Left forelimb (tissue), 1 donor: ENCODE measurements at regions not wholly inside any gene's neighbourhood (a gene's known extent, or its start where the extent isn't known, plus 50 kb on each side); places are given as distances from the start of the nearest gene placed in this dataset.

ENCODE experiments used
- DNase-seq: peaks from one replicate; pipeline ENCODE4 v3.0.0-alpha.2; 2018; ENCODE audit warnings: low spot score

GRCh38 chr17:45680360-45680759, 103.8 kb upstream of the CRHR1 start:
- no peak for DNase-seq

GRCh38 chr17:45681706-45682105, 102.4 kb upstream of the CRHR1 start:
- DNase-seq, result no peak

DNA sequence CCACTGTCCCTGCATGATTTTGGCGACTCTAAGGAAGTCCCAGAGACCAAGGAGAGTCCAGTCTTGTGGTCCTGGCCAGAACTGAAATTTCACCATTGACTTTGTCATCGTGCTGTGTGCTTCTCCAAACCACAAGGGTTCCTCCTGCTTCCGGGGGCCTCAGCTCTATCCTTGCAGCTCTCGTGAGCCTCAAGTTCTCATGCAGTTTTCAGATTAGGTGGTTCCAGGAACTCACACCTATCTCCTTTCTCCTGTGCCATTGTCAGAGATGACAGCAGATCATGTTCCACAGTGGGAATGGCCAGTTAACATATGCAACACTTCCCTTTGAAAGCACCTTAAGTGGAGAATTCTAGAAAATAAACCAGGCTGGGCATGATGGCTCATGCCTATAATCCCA, 97.9 kb upstream of the CRHR1 start:
- no peak for DNase-seq

DNA sequence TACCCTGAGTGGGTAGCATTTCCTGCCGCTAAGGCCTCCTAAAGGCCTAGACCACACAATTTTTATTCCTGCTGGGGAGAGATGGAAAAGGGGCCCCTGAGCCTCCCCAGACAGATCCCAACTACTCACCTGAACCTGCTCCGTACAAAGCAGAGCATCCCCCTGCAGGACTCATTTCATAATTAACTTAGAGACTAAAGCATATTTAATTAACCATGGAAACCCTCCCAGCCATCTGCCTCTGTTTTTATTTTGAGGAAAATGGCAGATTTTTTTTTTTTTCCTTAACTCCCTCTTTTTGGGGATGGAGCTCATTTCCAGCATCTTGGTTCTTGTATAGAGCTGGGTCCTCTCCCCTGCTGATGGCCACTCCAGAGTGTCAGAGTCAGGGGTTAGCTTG, 96.5 kb upstream of the CRHR1 start:
- no peak for DNase-seq

GRCh38 chr17:45688353-45688752, 95.8 kb upstream of the CRHR1 start:
- no peak for DNase-seq

- no peak for DNase-seq
Observed at GRCh38 chr17:45688820-45689219, 95.3 kb upstream of the CRHR1 start.

DNA sequence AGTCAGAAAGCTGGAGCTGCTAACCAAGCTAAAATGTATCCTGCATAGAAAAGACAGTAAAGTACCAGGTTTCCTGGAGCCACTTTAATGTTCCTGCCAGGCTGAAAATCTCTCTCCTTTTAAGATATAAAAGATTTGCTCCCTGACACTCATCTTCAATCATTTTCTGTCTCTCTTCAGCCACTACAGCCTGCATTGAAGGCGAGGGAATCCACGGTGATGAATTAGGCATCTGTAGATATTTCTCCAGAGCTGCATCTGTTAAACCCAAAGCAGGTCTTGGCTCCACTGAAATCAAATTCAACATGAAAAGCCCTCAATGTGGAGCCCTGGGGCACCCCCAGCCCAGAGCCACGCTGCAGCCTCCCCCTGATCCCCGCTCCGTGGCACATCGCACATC, 94.7 kb upstream of the CRHR1 start:
- DNase-seq, result no peak

- DNase-seq, result no peak
Observed at GRCh38 chr17:45690625-45691275, 93.4 kb upstream of the CRHR1 start.

DNA sequence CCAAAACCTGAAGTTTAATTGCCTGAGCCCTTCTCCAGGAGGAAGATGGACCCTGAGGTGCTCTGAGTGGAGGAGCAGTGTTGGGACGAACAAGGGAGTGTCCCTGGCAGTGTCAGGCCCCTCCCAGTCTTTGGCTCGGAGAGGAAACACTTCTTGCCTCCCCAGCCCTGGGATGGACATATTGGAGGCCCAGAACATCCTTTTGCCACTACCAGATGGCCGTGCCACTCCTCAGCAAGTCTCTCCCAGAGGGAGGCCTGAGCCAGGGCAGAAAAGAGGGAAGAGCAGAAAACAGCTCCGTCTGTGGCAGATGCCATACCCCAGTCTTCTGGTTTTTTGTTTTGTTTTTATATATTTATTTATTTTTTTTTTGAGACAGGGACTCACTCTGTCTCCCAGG, 91.5 kb upstream of the CRHR1 start:
- no peak for DNase-seq

- DNase-seq, result no peak
Observed at GRCh38 chr17:45693792-45694191, 90.3 kb upstream of the CRHR1 start.

DNA sequence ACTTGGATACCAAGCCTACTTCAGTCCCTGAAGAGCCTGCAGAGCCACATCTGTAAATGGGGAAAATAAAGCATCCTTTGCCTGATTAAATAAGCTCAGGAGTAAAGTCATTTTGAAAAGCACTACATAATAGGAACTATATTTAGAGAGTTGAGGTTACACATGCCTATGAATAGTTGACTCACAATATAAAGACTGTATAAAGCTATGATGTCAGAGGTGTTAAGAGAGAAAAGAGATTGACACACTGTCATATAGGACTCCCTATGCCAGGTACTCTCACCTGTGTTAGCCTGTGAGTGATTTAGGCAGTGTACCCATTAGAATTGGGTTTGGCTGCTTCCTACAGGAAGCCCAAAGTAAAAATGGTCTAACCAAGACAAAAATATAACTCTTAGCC, 87.7 kb upstream of the CRHR1 start:
- no peak for DNase-seq

DNA sequence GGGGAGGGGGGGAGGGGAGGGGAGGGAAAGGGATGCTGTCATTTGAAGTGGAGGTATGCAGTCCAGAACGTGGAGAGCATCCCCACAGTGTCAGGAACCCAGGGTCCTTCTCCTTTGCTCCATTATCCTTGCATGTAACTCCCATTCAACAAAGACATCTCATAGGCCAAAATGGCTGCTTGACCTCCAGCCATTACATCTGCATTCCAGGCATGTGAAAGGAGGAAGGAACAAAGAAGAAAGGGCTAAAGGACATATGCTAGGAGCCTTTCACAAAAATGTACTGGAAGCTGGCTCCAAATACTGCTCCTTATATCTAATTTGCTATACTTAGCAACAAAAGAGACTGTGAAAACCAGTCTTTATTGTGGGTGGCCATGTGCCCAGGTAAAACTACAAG, 87.0 kb upstream of the CRHR1 start:
- DNase-seq, result no peak

DNA sequence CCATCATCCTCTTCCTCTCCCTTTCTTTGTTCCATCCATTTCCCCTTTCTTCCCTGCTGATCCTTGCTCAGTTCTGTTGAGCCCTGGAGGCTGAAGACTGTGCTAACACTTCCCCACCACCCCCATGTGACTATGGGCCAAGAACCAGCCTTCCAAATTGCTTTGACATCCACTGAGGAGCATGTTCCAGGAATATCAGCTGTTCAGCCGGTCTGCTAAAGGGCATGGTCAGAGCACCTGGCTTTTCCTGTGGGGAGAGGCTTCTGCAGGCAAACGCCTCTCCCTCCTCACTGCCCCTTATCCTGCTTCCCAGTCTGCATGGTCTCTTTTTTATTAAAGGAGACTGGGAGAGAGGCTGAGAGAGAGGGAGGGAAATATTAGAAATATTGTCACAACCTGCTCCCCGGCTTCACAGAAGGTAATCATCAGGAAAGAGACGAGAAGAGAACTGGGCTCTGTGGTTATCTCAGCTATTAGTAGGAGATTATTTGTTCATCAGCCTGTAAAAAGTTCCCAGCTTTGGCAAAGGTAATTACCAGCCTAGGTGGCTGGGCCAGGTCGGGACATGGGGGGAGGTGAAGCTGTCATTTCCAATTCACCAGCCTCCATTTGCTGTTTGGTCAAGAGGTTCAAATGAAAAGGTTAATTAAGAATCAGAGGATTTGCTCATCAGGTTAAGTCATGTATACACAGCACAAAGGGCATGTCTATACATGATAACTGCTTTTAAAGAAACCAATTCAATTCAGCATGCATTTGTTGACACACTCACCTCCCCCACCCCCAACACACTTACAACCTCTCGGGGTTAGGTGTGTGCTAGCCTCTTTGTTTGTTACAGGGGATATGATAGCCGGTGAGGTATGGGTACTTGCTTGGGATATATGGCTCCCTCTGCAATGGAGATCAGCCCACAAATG, 83.7 kb upstream of the CRHR1 start:
- no peak for DNase-seq

DNA sequence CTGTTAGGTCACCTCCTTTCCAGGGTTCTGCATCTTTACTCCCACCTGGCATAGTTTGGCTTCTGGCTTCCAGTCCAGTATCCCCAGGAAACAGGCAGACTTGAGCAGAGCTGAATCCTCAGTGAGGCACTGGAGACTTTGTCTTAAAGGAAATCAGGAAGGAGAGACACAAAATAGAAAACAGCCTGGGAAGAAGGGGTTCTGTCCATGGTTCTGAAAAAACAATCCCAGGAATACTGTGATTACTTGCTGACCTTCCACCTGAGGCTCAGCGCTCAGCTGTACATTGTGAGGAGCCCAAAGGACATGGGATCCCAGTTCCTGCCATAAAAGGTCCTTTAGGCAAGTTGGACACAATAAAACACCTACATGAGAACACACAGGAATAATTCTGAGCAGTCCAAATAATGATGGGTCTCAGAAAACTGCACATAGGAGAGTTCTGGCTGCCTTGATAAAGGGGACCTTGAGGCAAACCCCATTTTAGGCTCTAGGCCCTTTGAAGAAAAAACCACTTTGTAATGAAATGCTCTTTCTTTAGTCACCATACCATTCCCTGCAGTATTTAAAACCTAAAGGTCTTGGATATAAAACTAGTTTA, 81.4 kb upstream of the CRHR1 start:
- DNase-seq, result no peak

- no peak for DNase-seq
Observed at GRCh38 chr17:45703348-45703747, 80.8 kb upstream of the CRHR1 start.

DNA sequence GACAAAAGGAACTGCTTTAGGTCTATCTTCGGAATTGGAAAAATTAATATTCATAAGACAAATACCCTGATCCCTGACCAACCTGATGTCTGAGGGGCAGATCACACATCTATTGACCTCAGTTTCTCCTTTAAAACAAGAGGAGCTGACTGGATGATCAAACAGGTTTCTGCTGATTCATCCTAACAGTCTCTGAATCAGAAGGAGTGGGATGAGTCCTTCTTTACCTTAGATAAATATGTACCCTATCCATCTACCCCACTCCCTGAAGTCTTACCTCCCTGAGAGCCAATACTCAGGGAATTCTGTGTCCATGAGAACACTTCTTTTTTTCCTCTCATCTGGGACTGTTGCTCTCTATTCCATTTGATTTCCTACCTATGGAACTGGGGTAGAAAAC, 80.3 kb upstream of the CRHR1 start:
- DNase-seq, result no peak

- no peak for DNase-seq
Observed at GRCh38 chr17:45704251-45704650, 79.9 kb upstream of the CRHR1 start.

GRCh38 chr17:45705123-45706009, 78.8 kb upstream of the CRHR1 start:
- DNase-seq, result no peak

- no peak for DNase-seq
Observed at GRCh38 chr17:45706033-45706432, 78.1 kb upstream of the CRHR1 start.

DNA sequence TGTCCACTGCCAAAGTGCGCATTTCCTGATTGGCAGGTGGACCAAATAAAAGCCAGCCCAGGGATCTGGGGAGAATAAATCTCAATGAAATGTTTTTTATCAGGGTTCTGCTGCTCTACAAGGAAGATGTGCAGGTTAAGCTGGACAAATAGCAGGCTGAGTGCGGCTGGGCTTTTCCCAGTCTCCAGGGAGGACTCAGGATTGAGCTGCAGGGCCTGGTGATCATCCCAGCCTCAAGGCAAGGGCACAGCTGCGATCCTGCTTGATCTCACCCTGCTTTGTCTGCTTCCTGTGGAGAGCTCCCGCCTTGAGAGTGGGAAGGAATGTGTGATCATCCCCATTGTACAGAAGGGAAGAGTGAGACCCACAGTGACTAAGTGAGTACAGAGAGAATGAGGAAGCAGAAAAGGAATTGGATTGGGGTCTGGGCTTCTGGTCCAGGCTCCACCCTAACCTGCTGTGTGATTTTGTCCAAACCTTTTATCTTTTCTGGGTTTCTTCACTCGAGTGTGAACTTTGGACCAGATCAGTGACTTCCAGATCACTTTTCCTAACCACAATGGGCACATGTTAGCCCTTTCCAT, 75.3 kb upstream of the CRHR1 start:
- no peak for DNase-seq

- no peak for DNase-seq
Observed at GRCh38 chr17:45709728-45710288, 74.3 kb upstream of the CRHR1 start.
